ENCODE measurements at regions not wholly inside any gene's neighbourhood (a gene's known extent, or its start where the extent isn't known, plus 50 kb on each side); places are given as distances from the start of the nearest gene placed in this dataset.

DNA sequence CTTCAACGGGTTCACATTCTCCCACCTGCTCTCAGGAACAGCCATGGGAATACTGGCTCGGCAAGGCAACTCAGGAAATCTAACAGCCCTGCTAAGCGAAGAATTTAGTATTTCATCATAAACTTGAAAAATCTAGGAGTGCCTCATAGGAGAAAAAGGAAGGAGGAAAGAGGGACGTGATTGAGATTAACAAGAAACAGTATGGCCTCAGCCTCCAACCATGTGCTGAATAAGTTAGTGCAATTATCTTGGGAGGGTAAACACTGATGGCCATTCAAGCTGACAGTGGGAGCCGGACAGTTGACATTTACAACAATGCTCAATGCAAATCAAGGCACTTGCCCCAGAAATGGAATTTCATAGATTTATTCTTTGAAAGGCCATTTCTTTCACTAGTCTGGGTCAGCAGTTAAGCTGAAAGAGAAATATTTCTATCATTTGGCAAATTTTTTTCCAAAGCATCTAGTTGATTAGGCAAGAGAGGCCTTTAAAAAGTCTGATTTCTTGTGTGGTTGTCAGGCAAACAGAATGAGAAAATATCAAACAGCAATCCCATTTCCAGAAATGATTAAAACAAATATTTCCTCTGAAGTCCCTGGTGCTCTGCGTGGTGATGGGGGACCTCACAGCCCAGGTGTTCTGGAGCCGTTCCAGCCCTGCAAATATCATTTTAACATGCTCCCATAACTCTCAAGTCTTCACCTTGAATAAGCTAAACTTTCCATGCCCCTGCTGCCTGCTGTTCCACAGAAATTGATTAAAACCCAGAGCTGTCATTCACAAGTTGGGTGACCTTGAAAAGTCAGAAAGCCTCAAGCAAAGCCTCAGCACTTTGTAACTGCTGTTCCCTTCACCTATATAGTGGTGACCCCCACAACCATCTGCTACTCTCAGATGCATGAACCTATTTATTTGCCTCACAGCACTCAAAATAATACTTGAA, 121.6 kb downstream of the PHLDA1 start:
- TF ChIP-seq, protein P1, sequence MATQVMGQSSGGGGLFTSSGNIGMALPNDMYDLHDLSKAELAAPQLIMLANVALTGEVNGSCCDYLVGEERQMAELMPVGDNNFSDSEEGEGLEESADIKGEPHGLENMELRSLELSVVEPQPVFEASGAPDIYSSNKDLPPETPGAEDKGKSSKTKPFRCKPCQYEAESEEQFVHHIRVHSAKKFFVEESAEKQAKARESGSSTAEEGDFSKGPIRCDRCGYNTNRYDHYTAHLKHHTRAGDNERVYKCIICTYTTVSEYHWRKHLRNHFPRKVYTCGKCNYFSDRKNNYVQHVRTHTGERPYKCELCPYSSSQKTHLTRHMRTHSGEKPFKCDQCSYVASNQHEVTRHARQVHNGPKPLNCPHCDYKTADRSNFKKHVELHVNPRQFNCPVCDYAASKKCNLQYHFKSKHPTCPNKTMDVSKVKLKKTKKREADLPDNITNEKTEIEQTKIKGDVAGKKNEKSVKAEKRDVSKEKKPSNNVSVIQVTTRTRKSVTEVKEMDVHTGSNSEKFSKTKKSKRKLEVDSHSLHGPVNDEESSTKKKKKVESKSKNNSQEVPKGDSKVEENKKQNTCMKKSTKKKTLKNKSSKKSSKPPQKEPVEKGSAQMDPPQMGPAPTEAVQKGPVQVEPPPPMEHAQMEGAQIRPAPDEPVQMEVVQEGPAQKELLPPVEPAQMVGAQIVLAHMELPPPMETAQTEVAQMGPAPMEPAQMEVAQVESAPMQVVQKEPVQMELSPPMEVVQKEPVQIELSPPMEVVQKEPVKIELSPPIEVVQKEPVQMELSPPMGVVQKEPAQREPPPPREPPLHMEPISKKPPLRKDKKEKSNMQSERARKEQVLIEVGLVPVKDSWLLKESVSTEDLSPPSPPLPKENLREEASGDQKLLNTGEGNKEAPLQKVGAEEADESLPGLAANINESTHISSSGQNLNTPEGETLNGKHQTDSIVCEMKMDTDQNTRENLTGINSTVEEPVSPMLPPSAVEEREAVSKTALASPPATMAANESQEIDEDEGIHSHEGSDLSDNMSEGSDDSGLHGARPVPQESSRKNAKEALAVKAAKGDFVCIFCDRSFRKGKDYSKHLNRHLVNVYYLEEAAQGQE (IDR thresholded peaks at IDR 0.05; ENCODE audit: insufficient read depth in 1 of 2, low read depth in 2 of 2, low read length in 2 of 2) = no peak
- no peak for TF ChIP-seq FOXP2 (optimal IDR thresholded peaks at IDR 0.05; ENCODE audit: borderline replicate concordance, extremely low read depth, extremely low read length, insufficient read depth)
- TF ChIP-seq POLR2AphosphoS5 (IDR thresholded peaks at IDR 0.05; ENCODE audit: low read depth, low read length) = no peak
- no peak for TF ChIP-seq SIN3A (IDR thresholded peaks at IDR 0.05; ENCODE audit: borderline replicate concordance, insufficient read depth, low read length)
- TF ChIP-seq TAF1 (IDR thresholded peaks at IDR 0.05; ENCODE audit: borderline replicate concordance, insufficient read depth, low read length) = no peak

DNA sequence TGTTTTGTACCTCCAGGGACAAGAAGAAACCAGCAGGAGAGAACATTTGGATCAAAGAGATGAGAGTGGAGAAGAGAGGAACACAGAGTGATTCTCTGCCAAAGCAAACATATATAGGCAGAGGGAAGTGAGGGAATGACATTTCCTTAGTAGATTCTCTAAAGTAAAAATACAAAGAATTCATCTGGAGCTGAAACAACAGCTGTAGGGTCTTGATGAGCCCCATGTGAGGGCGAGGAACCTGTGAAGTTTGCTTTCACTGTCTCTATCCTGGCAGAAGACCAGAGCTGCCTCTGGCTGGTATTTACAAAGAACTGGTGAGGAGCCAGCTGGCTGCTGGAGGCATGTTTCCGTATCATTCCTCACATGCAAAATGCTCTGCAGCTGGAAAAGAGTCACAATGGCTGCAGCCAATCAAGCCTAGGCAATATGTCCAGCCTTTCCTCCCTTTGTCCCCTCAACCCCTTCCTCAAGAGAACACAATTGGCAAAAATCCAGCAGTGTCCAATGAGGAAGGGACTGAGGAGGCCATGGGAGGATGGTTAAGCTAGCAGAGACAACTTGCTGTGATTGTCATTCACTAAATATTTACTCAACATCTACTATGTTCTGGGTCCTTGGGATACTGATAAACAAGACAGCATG, 122.5 kb downstream of the PHLDA1 start:
- no peak for TF ChIP-seq TAF1 (IDR thresholded peaks at IDR 0.05; ENCODE audit: borderline replicate concordance, insufficient read depth, low read length)
- TF ChIP-seq FOXP2 (optimal IDR thresholded peaks at IDR 0.05; ENCODE audit: borderline replicate concordance, extremely low read depth, extremely low read length, insufficient read depth) = peak; percentile 35
- no peak; the same call in 1 of the 2 replicates for TF ChIP-seq POLR2AphosphoS5 (IDR thresholded peaks at IDR 0.05; ENCODE audit: low read depth, low read length)
- no peak; the same call in 1 of the 2 replicates for TF ChIP-seq SIN3A (IDR thresholded peaks at IDR 0.05; ENCODE audit: borderline replicate concordance, insufficient read depth, low read length)
- TF ChIP-seq, protein P1 (IDR thresholded peaks at IDR 0.05; ENCODE audit: insufficient read depth in 1 of 2, low read depth in 2 of 2, low read length in 2 of 2) = peak in 1 of 2 experiments; percentile 56; a peak in 1 of 4 replicates

DNA sequence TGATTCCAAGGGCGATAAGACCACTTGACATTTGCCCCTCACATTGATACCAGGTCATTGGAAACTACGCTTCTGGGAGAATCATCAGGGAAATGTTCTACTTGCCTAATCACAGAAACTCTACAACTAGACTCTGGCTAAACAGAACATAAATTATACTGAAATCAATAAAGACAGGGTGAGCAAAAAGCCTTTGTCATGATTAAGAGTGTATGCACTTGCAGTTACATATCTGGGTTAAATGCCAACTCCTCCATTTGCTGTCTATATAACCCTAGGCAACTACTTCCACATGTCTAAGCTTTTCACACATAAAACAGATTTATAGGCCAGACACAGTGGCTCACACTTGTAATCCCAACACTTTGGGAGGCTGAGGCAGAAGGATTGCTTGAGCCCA, 125.7 kb downstream of the PHLDA1 start:
- TF ChIP-seq FOXP2 (optimal IDR thresholded peaks at IDR 0.05; ENCODE audit: borderline replicate concordance, extremely low read depth, extremely low read length, insufficient read depth) (no peak), TAF1 (IDR thresholded peaks at IDR 0.05; ENCODE audit: borderline replicate concordance, insufficient read depth, low read length) (no peak), POLR2AphosphoS5 (IDR thresholded peaks at IDR 0.05; ENCODE audit: low read depth, low read length) (no peak), SIN3A (IDR thresholded peaks at IDR 0.05; ENCODE audit: borderline replicate concordance, insufficient read depth, low read length) (no peak)
- TF ChIP-seq, protein P1 (IDR thresholded peaks at IDR 0.05; ENCODE audit: insufficient read depth in 1 of 2, low read depth in 2 of 2, low read length in 2 of 2) = no peak

DNA sequence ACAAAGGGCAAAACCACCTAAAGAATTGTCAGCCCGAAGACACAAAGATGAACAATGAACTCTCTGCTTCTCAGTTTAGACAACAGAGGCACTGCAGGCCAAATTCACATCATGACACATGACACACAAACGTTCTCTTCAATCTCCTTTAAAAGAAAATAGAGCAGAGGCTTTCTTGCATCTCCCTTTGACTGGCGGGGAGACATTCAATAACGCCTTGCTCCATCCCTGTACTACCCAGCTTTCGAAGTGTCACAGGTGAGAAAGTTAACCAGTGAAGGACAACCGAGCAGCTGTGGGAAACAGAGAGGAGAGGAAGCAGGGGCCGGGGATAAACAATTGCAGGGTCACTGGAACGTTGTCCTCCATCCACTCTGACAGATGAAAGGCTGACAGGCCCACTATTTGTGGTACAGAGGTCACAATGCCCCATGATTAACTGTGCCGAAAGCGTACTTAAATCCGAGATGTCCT, 130.8 kb downstream of the PHLDA1 start:
- TF ChIP-seq SIN3A (IDR thresholded peaks at IDR 0.05; ENCODE audit: borderline replicate concordance, insufficient read depth, low read length) (no peak), POLR2AphosphoS5 (IDR thresholded peaks at IDR 0.05; ENCODE audit: low read depth, low read length) (no peak), TAF1 (IDR thresholded peaks at IDR 0.05; ENCODE audit: borderline replicate concordance, insufficient read depth, low read length) (no peak), FOXP2 (optimal IDR thresholded peaks at IDR 0.05; ENCODE audit: borderline replicate concordance, extremely low read depth, extremely low read length, insufficient read depth) (no peak)
- TF ChIP-seq, protein P1 (IDR thresholded peaks at IDR 0.05; ENCODE audit: insufficient read depth in 1 of 2, low read depth in 2 of 2, low read length in 2 of 2) = no peak

All from PFSK-1 (cell line).